ENCODE measurements at regions not wholly inside any gene's neighbourhood (a gene's known extent, or its start where the extent isn't known, plus 50 kb on each side); places are given as distances from the start of the nearest gene placed in this dataset.
"Not testable (repeated sequence)": the region's sequence is repeated elsewhere in the genome, so short reads cannot be mapped to it uniquely, and the experiment has no call there.

DNA sequence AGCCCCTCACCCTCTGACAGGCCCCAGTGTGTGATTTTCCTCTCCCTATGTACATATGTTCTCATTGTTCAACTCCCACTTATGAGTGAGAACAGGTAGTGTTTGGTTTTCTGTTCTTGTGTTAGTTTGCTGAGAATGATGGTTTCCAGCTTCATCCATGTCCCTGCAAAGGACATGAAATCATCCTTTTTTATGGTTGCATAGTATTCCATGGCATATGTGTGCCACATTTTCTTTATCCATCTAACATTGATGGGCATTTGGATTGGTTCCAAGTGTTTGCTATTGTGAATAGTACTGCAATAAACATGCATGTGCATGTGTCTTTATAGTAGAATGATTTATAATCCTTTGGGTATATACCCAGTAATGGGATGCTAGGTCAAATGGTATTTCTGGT, 223.7 kb upstream of the VLDLR start:
- TF ChIP-seq, protein P1, sequence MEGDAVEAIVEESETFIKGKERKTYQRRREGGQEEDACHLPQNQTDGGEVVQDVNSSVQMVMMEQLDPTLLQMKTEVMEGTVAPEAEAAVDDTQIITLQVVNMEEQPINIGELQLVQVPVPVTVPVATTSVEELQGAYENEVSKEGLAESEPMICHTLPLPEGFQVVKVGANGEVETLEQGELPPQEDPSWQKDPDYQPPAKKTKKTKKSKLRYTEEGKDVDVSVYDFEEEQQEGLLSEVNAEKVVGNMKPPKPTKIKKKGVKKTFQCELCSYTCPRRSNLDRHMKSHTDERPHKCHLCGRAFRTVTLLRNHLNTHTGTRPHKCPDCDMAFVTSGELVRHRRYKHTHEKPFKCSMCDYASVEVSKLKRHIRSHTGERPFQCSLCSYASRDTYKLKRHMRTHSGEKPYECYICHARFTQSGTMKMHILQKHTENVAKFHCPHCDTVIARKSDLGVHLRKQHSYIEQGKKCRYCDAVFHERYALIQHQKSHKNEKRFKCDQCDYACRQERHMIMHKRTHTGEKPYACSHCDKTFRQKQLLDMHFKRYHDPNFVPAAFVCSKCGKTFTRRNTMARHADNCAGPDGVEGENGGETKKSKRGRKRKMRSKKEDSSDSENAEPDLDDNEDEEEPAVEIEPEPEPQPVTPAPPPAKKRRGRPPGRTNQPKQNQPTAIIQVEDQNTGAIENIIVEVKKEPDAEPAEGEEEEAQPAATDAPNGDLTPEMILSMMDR (IDR thresholded peaks at IDR 0.05; ENCODE audit: insufficient read depth, low read depth, low read length), result not testable (repeated sequence)
- TF ChIP-seq EZH2 (IDR thresholded peaks at IDR 0.05; ENCODE audit: insufficient read depth, low read length), result not testable (repeated sequence)

All from astrocyte (in vitro differentiated cells and primary cell).